HAP-1 (cell line): ENCODE measurements at regions not wholly inside any gene's neighbourhood (a gene's known extent, or its start where the extent isn't known, plus 50 kb on each side); places are given as distances from the start of the nearest gene placed in this dataset.
"Not testable (repeated sequence)": the region's sequence is repeated elsewhere in the genome, so short reads cannot be mapped to it uniquely, and the experiment has no call there.

Experiments
- DNase-seq, 2 experiments: peaks; one replicate each; pipeline ENCODE4 v3.0.0-alpha.2; 2016 to 2020; ENCODE audit warnings: low spot score in 2 of 2
- H3K27me3 ChIP-seq: fragments of 250-450 bp; sonication (Bioruptor Pico); 2 replicates; pipeline ENCODE4 v1.5.1; 2020; ENCODE audit warnings: low read depth, mild to moderate bottlenecking, moderate library complexity
- H3K36me3 ChIP-seq: fragments of 250-450 bp; sonication (Bioruptor Pico); replicated peaks from 2 replicates; pipeline ENCODE4 v1.5.1; 2020; ENCODE audit warnings: mild to moderate bottlenecking
- H3K4me1 ChIP-seq: fragments of 250-450 bp; sonication (Bioruptor Pico); 2 replicates; pipeline ENCODE4 v1.5.1; 2020; ENCODE audit warnings: mild to moderate bottlenecking
- H3K4me3 ChIP-seq: fragments of 250-450 bp; sonication (Bioruptor Pico); 2 replicates; pipeline ENCODE4 v1.5.1; 2020; ENCODE audit warnings: mild to moderate bottlenecking, moderate library complexity
- H3K9me3 ChIP-seq: fragments of 250-450 bp; sonication (Bioruptor Pico); 2 replicates; pipeline ENCODE4 v1.5.1; 2020; ENCODE audit warnings: mild to moderate bottlenecking, moderate library complexity
- in situ Hi-C: fragments of 300-500 bp; cut with MboI; formaldehyde crosslinking; loops from 3 replicates; pipeline ENCODE4 v1.14.3; 2020; ENCODE audit warnings: low sequenced_read_pairs, inconsistent platforms, mixed read lengths

GRCh38 chr3:192968901-192969300 is 51.2 kb upstream of the MB21D2 start:
- H3K4me3 ChIP-seq, DNase-seq, H3K27me3 ChIP-seq, H3K4me1 ChIP-seq, H3K9me3 ChIP-seq, in situ Hi-C loops, H3K36me3 ChIP-seq: not testable (repeated sequence)

- H3K36me3 ChIP-seq: no peaks in the 10 kb centered on the region
- 0 out of 2 replicates have a peak, but pooled peaks cover 2% of the 10 kb centered on the region for H3K9me3 ChIP-seq
- no peak for DNase-seq
- no peaks in the 10 kb centered on the region for H3K4me1 ChIP-seq
- H3K27me3 ChIP-seq: no peaks in the 10 kb centered on the region
- no peak overlapping the region for H3K4me3 ChIP-seq
- in situ Hi-C loops: no loop called here
Observed at GRCh38 chr3:192980632-192981031, 63.0 kb upstream of the MB21D2 start.

- Histone ChIP-seq H3K4me3 (no peak overlapping the region), H3K9me3 (no peaks in the 10 kb centered on the region), H3K4me1 (no peaks in the 10 kb centered on the region), H3K36me3 (no peaks in the 10 kb centered on the region), H3K27me3 (no peaks in the 10 kb centered on the region)
- in situ Hi-C loops: no loop called here
- DNase-seq: no peak
Observed at GRCh38 chr3:192986379-192986778, 68.7 kb upstream of the MB21D2 start.

GRCh38 chr3:192991356-192991755 is 73.7 kb upstream of the MB21D2 start:
- Histone ChIP-seq H3K4me1 (peaks cover 4% of the 10 kb centered on the region), H3K9me3 (no peaks in the 10 kb centered on the region), H3K4me3 (no peak overlapping the region), H3K27me3 (no peaks in the 10 kb centered on the region), H3K36me3 (no peaks in the 10 kb centered on the region)
- in situ Hi-C loops: no loop called here
- no peak for DNase-seq

- H3K27me3 ChIP-seq: no peaks in the 10 kb centered on the region
- H3K36me3 ChIP-seq: no peaks in the 10 kb centered on the region
- H3K4me3 ChIP-seq: no peak overlapping the region
- no peaks in the 10 kb centered on the region for H3K9me3 ChIP-seq
- in situ Hi-C loops: no loop called here
- DNase-seq: no peak
- H3K4me1 ChIP-seq: peaks cover 4% of the 10 kb centered on the region
Observed at GRCh38 chr3:192992361-192992760, 74.7 kb upstream of the MB21D2 start.

GRCh38 chr3:192993411-192993810 is 75.8 kb upstream of the MB21D2 start:
- in situ Hi-C loops: no loop called here
- DNase-seq: no peak
- no peaks in the 10 kb centered on the region for H3K9me3 ChIP-seq

GRCh38 chr3:193001113-193001512 is 83.5 kb upstream of the MB21D2 start:
- H3K9me3 ChIP-seq, H3K36me3 ChIP-seq, in situ Hi-C loops, H3K27me3 ChIP-seq, H3K4me1 ChIP-seq, H3K4me3 ChIP-seq: not testable (repeated sequence)
- DNase-seq: peak in 1 of 2 experiments; percentile 59

More at GRCh38 chr3:192993411-192993810, 75.8 kb upstream of the MB21D2 start:
- peaks cover 4% of the 10 kb centered on the region for H3K4me1 ChIP-seq
- no peak overlapping the region for H3K4me3 ChIP-seq
- H3K27me3 ChIP-seq: no peaks in the 10 kb centered on the region
- no peaks in the 10 kb centered on the region for H3K36me3 ChIP-seq

- H3K27me3 ChIP-seq, DNase-seq, in situ Hi-C loops: not testable (repeated sequence)
Observed at GRCh38 chr3:193003624-193004023, 86.0 kb upstream of the MB21D2 start.

GRCh38 chr3:193008654-193009053 is 91.0 kb upstream of the MB21D2 start:
- DNase-seq: no peak
- no peak overlapping the region for H3K4me3 ChIP-seq
- in situ Hi-C loops: no loop called here
- H3K27me3 ChIP-seq: no peaks in the 10 kb centered on the region
- peaks cover 9% of the 10 kb centered on the region; the same call in 1 of the 2 replicates for H3K9me3 ChIP-seq
- H3K36me3 ChIP-seq: no peaks in the 10 kb centered on the region
- H3K4me1 ChIP-seq: no peaks in the 10 kb centered on the region

More at GRCh38 chr3:193003624-193004023, 86.0 kb upstream of the MB21D2 start:
- not testable (repeated sequence) for H3K4me1 ChIP-seq, H3K36me3 ChIP-seq, H3K9me3 ChIP-seq, H3K4me3 ChIP-seq

GRCh38 chr3:193010191-193010590 is 92.5 kb upstream of the MB21D2 start:
- no peaks in the 10 kb centered on the region for H3K36me3 ChIP-seq
- in situ Hi-C loops: no loop called here
- H3K27me3 ChIP-seq: no peaks in the 10 kb centered on the region
- H3K4me3 ChIP-seq: no peak overlapping the region
- no peak for DNase-seq
- no peaks in the 10 kb centered on the region for H3K4me1 ChIP-seq
- peaks cover 9% of the 10 kb centered on the region; the same call in 1 of the 2 replicates for H3K9me3 ChIP-seq

GRCh38 chr3:193011958-193012357 is 94.3 kb upstream of the MB21D2 start:
- in situ Hi-C loops: no loop called here
- no peak overlapping the region for H3K4me3 ChIP-seq
- no peak for DNase-seq
- peaks cover 9% of the 10 kb centered on the region; the same call in 1 of the 2 replicates for H3K9me3 ChIP-seq
- H3K27me3 ChIP-seq: no peaks in the 10 kb centered on the region
- H3K4me1 ChIP-seq: no peaks in the 10 kb centered on the region
- H3K36me3 ChIP-seq: no peaks in the 10 kb centered on the region

GRCh38 chr3:193014902-193015301 is 97.2 kb upstream of the MB21D2 start:
- H3K9me3 ChIP-seq: peaks cover 9% of the 10 kb centered on the region; the same call in 1 of the 2 replicates
- no peaks in the 10 kb centered on the region for H3K4me1 ChIP-seq
- H3K4me3 ChIP-seq: no peak overlapping the region
- in situ Hi-C loops: no loop called here
- no peaks in the 10 kb centered on the region for H3K27me3 ChIP-seq
- no peaks in the 10 kb centered on the region for H3K36me3 ChIP-seq
- DNase-seq: no peak

- H3K9me3 ChIP-seq: peaks cover 9% of the 10 kb centered on the region; the same call in 1 of the 2 replicates
- DNase-seq: no peak
- H3K27me3 ChIP-seq: no peaks in the 10 kb centered on the region
- in situ Hi-C loops: no loop called here
- no peaks in the 10 kb centered on the region for H3K36me3 ChIP-seq
- H3K4me1 ChIP-seq: no peaks in the 10 kb centered on the region
- no peak overlapping the region for H3K4me3 ChIP-seq
Observed at GRCh38 chr3:193016437-193016901, 98.8 kb upstream of the MB21D2 start.

GRCh38 chr3:193021506-193022010 is 103.9 kb upstream of the MB21D2 start:
- DNase-seq: no peak
- no peaks in the 10 kb centered on the region for H3K4me1 ChIP-seq
- no peaks in the 10 kb centered on the region for H3K36me3 ChIP-seq
- no peak overlapping the region for H3K4me3 ChIP-seq
- no peaks in the 10 kb centered on the region for H3K9me3 ChIP-seq
- in situ Hi-C loops: no loop called here
- H3K27me3 ChIP-seq: no peaks in the 10 kb centered on the region

- Histone ChIP-seq H3K27me3 (no peaks in the 10 kb centered on the region), H3K9me3 (no peaks in the 10 kb centered on the region), H3K4me3 (no peak overlapping the region), H3K36me3 (no peaks in the 10 kb centered on the region), H3K4me1 (no peaks in the 10 kb centered on the region)
- DNase-seq: no peak
- in situ Hi-C loops: no loop called here
Observed at GRCh38 chr3:193023218-193023617, 105.6 kb upstream of the MB21D2 start.
